ENCODE measurements at regions not wholly inside any gene's neighbourhood (a gene's known extent, or its start where the extent isn't known, plus 50 kb on each side); places are given as distances from the start of the nearest gene placed in this dataset.
"Not testable (repeated sequence)": the region's sequence is repeated elsewhere in the genome, so short reads cannot be mapped to it uniquely, and the experiment has no call there.

DNA sequence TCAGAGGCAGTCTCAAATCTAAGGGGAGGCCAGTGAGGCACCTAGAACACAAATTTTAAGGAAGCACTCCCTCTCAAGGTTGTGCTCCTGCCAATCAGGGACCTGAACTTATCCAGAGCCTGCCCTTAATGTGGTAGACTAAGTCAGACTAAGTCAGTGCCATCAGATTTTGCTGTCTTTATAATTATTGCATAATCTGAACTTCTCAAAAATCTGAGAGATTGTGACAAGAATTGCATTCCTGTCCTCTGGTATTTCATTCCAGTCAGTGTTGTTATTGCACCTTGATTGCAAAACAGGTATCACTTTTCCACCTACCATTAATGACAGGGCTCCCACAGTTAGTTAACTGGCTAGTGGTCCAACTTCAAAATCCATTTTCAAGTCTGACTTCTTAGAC is 197.1 kb upstream of the HCN1 start:
- Histone ChIP-seq H3K36me3 (ENCODE audit: control insufficient read depth in 1 of 2, insufficient read depth in 2 of 2, low read length in 2 of 2) (no peaks in the 10 kb centered on the region), H3K27me3 (ENCODE audit: low read depth, low read length) (no peaks in the 10 kb centered on the region), H3K27ac (ENCODE audit: low read length) (no peak overlapping the region), H3K4me3 (ENCODE audit: low read depth in 1 of 2, low read length in 2 of 2) (no peak overlapping the region), H3K4me1 (ENCODE audit: control insufficient read depth in 1 of 2, insufficient read depth in 2 of 2, low read length in 2 of 2) (no peaks in the 10 kb centered on the region), H3K9me3 (ENCODE audit: control insufficient read depth in 1 of 2, low read length in 2 of 2) (peaks cover 0 to 11% of the 10 kb centered on the region in 2 donors)

DNA sequence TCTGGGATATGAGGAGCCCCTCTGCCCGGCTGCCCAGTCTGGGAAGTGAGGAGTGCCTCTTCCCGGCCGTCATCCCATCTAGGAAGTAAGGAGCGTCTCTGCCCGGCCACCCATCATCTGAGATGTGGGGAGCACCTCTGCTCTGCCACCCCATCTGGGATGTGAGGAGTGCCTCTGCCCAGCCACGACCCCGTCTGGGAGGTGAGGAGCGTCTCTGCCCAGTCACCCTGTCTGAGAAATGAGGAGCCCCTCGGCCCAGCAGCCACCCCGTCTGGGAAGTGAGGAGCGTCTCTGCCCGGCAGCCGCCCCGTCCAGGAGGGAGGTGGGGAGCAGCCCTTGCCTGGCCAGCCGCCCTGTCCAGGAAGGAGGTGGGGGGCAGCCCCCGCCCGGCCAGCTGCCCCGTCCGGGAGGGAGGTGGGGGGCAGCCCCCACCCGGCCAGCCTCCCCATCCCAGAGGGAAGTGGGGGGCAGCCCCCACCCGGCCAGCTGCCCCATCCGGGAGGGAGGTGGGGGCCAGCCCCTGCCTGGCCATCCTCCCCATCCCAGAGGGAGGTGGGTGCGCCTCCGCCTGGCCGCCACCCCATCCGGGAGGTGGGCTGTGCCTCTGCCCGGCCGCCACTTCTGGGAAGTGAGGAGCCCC is 194.4 kb upstream of the HCN1 start:
- not testable (repeated sequence) for H3K27ac ChIP-seq (ENCODE audit: low read length); H3K36me3 ChIP-seq (ENCODE audit: control insufficient read depth in 1 of 2, insufficient read depth in 2 of 2, low read length in 2 of 2); H3K27me3 ChIP-seq (ENCODE audit: low read depth, low read length); H3K4me1 ChIP-seq (ENCODE audit: control insufficient read depth in 1 of 2, insufficient read depth in 2 of 2, low read length in 2 of 2); H3K4me3 ChIP-seq (ENCODE audit: low read depth in 1 of 2, low read length in 2 of 2)
- peaks cover 0 to 24% of the 10 kb centered on the region in 2 donors for H3K9me3 ChIP-seq (ENCODE audit: control insufficient read depth in 1 of 2, low read length in 2 of 2)

DNA sequence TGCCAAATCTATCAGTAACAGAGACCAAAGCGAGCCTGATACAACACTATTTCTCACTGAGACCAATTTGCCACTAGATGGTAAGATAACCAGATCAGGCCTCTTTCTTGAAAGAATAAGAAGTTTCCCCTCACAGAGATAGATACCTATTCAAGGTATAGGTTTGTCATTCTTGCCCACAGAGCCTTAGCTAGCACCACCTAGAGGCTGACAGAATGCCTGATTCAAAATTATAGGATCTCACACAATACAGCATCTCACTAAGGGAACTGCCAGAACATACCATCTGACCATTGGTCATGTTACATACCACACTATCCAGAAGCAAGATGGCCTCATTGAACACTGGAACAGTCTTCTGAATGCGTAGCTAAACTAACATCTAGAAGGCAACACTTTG is 166.6 kb upstream of the HCN1 start:
- Histone ChIP-seq H3K4me1 (ENCODE audit: control insufficient read depth in 1 of 2, insufficient read depth in 2 of 2, low read length in 2 of 2) (no peaks in the 10 kb centered on the region), H3K27me3 (ENCODE audit: low read depth, low read length) (no peaks in the 10 kb centered on the region), H3K4me3 (ENCODE audit: low read depth in 1 of 2, low read length in 2 of 2) (no peak overlapping the region), H3K9me3 (ENCODE audit: control insufficient read depth in 1 of 2, low read length in 2 of 2) (peaks cover 0 to 5% of the 10 kb centered on the region in 2 donors), H3K36me3 (ENCODE audit: control insufficient read depth in 1 of 2, insufficient read depth in 2 of 2, low read length in 2 of 2) (no peaks in the 10 kb centered on the region), H3K27ac (ENCODE audit: low read length) (no peak overlapping the region)

DNA sequence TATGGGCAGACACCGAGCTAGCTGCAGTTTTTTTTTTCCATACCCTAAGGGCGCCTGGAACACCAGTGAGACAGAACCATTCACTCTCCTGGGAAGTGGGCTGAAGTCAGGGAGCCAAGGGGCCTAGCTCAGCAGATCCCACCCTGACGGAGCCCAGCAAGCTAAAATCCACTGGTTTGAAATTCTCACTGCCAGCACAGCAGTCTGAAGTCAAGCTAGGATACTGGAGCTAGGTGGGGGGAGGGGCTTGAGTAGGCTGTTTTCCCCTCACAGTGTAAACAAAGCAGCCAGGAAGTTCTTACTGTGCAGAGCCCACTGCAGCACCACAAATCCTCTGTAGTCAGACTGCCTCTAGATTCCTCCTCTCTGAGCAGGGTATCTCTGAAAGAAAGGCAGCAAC is 151.7 kb upstream of the HCN1 start:
- Histone ChIP-seq H3K27me3 (ENCODE audit: low read depth, low read length) (no peaks in the 10 kb centered on the region), H3K27ac (ENCODE audit: low read length) (no peak overlapping the region)

DNA sequence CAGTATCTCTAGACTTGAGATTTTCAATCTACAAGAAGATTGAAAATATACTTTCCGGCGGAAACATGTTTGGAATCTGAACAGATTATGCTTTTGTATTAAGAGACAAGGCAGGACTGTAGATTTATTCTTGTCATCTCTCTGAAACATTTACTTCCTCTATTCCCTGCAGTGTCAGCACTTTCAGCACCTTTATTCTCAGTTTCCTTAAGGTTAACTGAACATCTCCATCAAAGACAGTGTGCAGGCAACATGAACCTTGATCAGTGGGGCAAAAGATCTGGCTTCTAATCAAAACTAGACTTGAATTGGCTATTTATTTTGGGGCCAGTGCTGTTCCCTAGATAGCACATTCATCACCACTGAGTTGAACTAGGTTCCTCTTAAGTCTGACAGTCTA is 129.9 kb upstream of the HCN1 start:
- Histone ChIP-seq H3K27ac (ENCODE audit: low read length) (no peak overlapping the region), H3K4me1 (ENCODE audit: control insufficient read depth in 1 of 2, insufficient read depth in 2 of 2, low read length in 2 of 2) (no peaks in the 10 kb centered on the region), H3K36me3 (ENCODE audit: control insufficient read depth in 1 of 2, insufficient read depth in 2 of 2, low read length in 2 of 2) (no peaks in the 10 kb centered on the region), H3K9me3 (ENCODE audit: control insufficient read depth in 1 of 2, low read length in 2 of 2) (no peaks in the 10 kb centered on the region), H3K27me3 (ENCODE audit: low read depth, low read length) (no peaks in the 10 kb centered on the region), H3K4me3 (ENCODE audit: low read depth in 1 of 2, low read length in 2 of 2) (no peak overlapping the region)

More for the DNA sequence above, 151.7 kb upstream of the HCN1 start:
- H3K9me3 ChIP-seq (ENCODE audit: control insufficient read depth in 1 of 2, low read length in 2 of 2), result peaks cover 0 to 6% of the 10 kb centered on the region in 2 donors
- H3K36me3 ChIP-seq (ENCODE audit: control insufficient read depth in 1 of 2, insufficient read depth in 2 of 2, low read length in 2 of 2), result no peaks in the 10 kb centered on the region
- no peak overlapping the region for H3K4me3 ChIP-seq (ENCODE audit: low read depth in 1 of 2, low read length in 2 of 2)
- no peaks in the 10 kb centered on the region for H3K4me1 ChIP-seq (ENCODE audit: control insufficient read depth in 1 of 2, insufficient read depth in 2 of 2, low read length in 2 of 2)

DNA sequence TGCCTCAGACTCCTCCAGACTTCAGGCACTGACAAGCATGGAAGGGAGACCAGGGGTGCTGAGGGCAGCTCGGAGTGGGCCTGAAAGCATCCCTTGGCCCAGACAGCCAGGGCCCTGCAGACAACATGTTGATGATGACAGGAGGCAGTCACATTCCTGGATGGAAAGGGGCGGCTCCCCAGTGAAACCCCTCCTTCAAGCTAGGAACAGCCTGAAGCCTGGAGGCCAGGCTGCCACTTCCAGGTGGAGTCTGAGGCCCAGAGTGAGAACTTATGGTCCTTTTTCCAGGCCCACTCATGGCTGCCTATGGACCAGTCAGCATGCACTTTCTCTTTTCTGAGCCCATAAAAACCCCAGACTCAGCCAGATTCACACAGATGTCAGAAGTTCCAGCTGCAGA is 104.2 kb upstream of the HCN1 start:
- Histone ChIP-seq H3K27ac (ENCODE audit: low read length) (no peak overlapping the region), H3K4me1 (ENCODE audit: control insufficient read depth in 1 of 2, insufficient read depth in 2 of 2, low read length in 2 of 2) (no peaks in the 10 kb centered on the region), H3K27me3 (ENCODE audit: low read depth, low read length) (no peaks in the 10 kb centered on the region), H3K36me3 (ENCODE audit: control insufficient read depth in 1 of 2, insufficient read depth in 2 of 2, low read length in 2 of 2) (no peaks in the 10 kb centered on the region), H3K9me3 (ENCODE audit: control insufficient read depth in 1 of 2, low read length in 2 of 2) (peaks cover 0 to 22% of the 10 kb centered on the region in 2 donors), H3K4me3 (ENCODE audit: low read depth in 1 of 2, low read length in 2 of 2) (peak overlapping the region in 1 of 2 donors; percentile 21)

DNA sequence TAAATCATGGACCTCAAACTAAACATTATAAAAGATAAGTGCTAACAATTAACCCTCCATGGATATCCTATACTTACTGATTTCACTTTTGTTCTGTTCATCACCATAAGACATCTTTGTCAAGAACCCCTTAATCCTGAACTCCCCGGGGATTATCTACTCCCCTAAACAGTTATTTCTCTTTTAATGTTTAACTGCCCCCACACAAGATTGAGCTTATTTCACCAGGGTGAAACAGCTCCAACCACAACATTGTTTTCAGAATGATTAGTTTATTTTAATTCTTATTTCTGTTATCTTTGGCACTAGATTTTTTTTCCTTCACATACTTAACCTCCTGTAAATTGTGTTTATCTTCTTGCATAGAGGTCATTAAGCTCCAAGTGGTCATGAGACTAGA is 103.2 kb upstream of the HCN1 start:
- Histone ChIP-seq H3K9me3 (ENCODE audit: control insufficient read depth in 1 of 2, low read length in 2 of 2) (peaks cover 0 to 22% of the 10 kb centered on the region in 2 donors), H3K27me3 (ENCODE audit: low read depth, low read length) (no peaks in the 10 kb centered on the region), H3K36me3 (ENCODE audit: control insufficient read depth in 1 of 2, insufficient read depth in 2 of 2, low read length in 2 of 2) (no peaks in the 10 kb centered on the region), H3K4me1 (ENCODE audit: control insufficient read depth in 1 of 2, insufficient read depth in 2 of 2, low read length in 2 of 2) (no peaks in the 10 kb centered on the region), H3K4me3 (ENCODE audit: low read depth in 1 of 2, low read length in 2 of 2) (no peak overlapping the region), H3K27ac (ENCODE audit: low read length) (no peak overlapping the region)

DNA sequence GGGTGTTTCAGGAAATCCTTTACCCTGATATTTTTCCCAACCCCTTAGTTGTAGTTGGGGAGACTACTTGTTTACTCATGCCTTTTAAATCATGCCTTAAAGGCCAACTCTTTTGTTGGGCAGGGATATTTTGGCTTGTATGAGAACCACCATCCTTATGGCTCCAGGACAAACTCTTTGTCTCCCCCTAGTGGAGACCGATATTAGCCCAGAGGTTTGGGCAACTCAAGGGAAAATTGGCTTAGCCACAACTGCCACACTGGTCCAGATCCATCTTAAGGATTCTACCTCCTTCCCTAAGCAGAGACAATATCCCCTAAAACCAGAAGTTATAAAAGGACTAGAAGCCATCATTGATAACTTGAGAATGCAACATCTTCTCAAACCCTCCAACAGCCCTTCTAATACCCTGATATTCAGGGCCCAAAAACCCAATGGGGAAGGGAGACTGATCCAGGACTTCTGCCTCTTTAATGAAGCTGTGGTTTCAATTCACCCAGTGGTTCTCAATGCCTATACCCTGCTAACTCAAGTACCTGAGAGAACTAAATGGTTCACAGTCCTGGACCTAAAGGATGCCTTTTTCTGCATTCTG is 100.9 kb upstream of the HCN1 start:
- H3K9me3 ChIP-seq (ENCODE audit: control insufficient read depth in 1 of 2, low read length in 2 of 2), result peaks cover 0 to 22% of the 10 kb centered on the region in 2 donors
- no peaks in the 10 kb centered on the region for H3K36me3 ChIP-seq (ENCODE audit: control insufficient read depth in 1 of 2, insufficient read depth in 2 of 2, low read length in 2 of 2)
- H3K27ac ChIP-seq (ENCODE audit: low read length), result no peak overlapping the region
- H3K4me3 ChIP-seq (ENCODE audit: low read depth in 1 of 2, low read length in 2 of 2), result no peak overlapping the region
- no peaks in the 10 kb centered on the region for H3K27me3 ChIP-seq (ENCODE audit: low read depth, low read length)
- H3K4me1 ChIP-seq (ENCODE audit: control insufficient read depth in 1 of 2, insufficient read depth in 2 of 2, low read length in 2 of 2), result no peaks in the 10 kb centered on the region

DNA sequence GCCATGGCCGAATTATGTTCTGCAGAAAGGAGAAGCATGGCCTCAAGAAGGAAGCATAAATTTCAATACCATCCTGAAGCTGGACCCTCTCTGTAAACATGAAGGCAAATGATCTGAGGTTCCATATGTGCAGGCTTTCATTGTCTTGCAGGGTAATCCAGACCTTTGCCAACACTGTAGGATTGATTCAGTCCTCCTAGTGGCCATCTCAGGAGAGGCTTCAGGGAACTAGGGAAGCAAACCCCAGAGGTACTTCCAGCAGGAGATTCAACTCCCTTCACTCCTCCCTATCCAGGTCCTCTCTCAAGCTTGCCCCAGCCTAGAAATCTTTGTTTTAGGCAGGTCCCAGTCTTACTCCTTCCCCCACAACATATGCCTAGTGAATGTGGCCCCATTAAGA is 99.3 kb upstream of the HCN1 start:
- H3K4me1 ChIP-seq (ENCODE audit: control insufficient read depth in 1 of 2, insufficient read depth in 2 of 2, low read length in 2 of 2), result no peaks in the 10 kb centered on the region
- no peaks in the 10 kb centered on the region for H3K36me3 ChIP-seq (ENCODE audit: control insufficient read depth in 1 of 2, insufficient read depth in 2 of 2, low read length in 2 of 2)
- H3K9me3 ChIP-seq (ENCODE audit: control insufficient read depth in 1 of 2, low read length in 2 of 2), result peaks cover 0 to 12% of the 10 kb centered on the region in 2 donors
- H3K4me3 ChIP-seq (ENCODE audit: low read depth in 1 of 2, low read length in 2 of 2), result no peak overlapping the region
- H3K27ac ChIP-seq (ENCODE audit: low read length), result no peak overlapping the region
- no peaks in the 10 kb centered on the region for H3K27me3 ChIP-seq (ENCODE audit: low read depth, low read length)

DNA sequence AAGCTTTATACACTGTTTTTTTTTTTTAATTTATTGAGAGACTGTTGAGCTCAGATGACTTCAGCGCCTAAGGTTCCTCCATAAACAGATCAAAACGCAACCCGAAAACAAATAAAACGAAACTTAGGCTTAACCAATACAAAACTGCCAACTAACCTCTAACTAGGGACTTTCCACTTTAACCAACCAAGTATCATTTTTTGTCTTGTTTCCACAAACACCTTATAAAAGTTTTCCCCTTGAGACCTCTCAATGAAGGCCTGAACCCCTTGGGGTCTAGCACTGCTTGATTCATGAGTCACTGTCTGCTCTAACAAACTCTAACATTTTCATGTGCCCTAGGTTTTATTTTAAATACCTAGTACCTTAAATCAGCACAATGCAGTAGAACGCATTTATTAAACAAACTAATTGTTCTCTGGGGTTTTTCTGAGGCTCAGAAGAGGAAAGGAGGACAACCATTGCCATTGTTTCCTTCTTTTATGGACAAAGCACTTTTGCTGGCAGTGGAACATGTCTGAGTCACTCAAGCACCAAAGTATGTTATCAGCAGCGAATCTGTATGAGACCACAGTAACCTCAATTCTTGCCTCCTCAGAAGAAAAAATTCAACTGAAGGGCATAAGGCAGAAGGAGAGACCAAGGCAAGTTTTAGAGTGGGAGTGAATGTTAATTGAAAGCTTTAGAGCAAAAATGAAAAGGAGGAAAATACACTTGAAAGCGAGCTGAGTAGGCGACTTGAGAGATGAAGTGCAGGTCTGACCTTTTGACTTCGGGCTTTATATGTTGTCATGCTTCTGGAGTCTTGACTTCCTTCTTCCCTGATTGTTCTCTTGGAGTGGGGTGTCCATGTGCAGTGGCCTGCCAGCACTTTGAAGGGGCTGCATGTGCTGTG is 97.7 kb upstream of the HCN1 start:
- Histone ChIP-seq H3K27me3 (ENCODE audit: low read depth, low read length) (no peaks in the 10 kb centered on the region), H3K36me3 (ENCODE audit: control insufficient read depth in 1 of 2, insufficient read depth in 2 of 2, low read length in 2 of 2) (no peaks in the 10 kb centered on the region), H3K27ac (ENCODE audit: low read length) (no peak overlapping the region), H3K4me3 (ENCODE audit: low read depth in 1 of 2, low read length in 2 of 2) (no peak overlapping the region), H3K4me1 (ENCODE audit: control insufficient read depth in 1 of 2, insufficient read depth in 2 of 2, low read length in 2 of 2) (no peaks in the 10 kb centered on the region), H3K9me3 (ENCODE audit: control insufficient read depth in 1 of 2, low read length in 2 of 2) (peaks cover 0 to 4% of the 10 kb centered on the region in 2 donors)

DNA sequence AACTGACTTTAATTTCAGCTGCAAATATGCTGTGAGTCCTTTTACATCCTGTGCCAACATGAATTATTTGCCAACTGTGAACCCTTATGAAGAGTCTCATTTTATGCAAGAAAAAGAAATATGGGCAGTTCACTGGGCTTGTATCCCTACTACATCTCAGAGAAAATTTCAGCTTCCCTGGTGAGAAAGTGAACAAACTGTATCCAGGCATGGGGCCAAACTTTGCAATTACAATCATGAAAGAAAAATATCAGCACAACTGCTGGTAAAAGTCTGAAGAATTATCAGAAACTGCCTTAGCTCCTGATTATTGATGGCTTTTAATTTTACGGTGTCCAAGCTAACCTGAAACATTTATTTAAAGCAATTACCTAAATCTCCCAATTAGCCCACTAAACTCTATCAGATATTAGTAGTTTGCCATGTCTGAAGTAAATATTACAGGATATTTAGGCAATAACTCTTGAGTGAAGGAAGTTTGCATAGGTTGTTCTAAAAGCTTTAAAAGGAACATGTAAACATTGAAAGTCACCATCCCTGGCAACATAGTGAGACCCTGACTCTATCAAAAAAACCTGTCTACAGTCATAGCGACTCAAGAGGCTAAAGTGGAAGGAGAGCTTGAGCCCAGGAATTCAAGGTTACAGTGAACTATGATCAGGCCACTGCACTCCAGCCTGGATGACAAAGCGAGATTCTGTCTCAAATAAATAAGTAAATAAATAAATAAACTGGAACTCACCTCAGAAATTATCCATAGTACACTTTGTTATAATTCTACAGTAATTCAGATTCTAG is 83.9 kb upstream of the HCN1 start:
- Histone ChIP-seq H3K9me3 (ENCODE audit: control insufficient read depth in 1 of 2, low read length in 2 of 2) (peaks cover 0 to 2% of the 10 kb centered on the region in 2 donors), H3K4me3 (ENCODE audit: low read depth in 1 of 2, low read length in 2 of 2) (no peak overlapping the region), H3K27ac (ENCODE audit: low read length) (no peak overlapping the region), H3K4me1 (ENCODE audit: control insufficient read depth in 1 of 2, insufficient read depth in 2 of 2, low read length in 2 of 2) (no peaks in the 10 kb centered on the region), H3K27me3 (ENCODE audit: low read depth, low read length) (no peaks in the 10 kb centered on the region), H3K36me3 (ENCODE audit: control insufficient read depth in 1 of 2, insufficient read depth in 2 of 2, low read length in 2 of 2) (no peaks in the 10 kb centered on the region)

All from muscle layer of duodenum (tissue), 2 donors.